ENCODE measurements at regions not wholly inside any gene's neighbourhood (a gene's known extent, or its start where the extent isn't known, plus 50 kb on each side); places are given as distances from the start of the nearest gene placed in this dataset.

- Mint-ChIP-seq H3K36me3 (ENCODE audit: low read depth) (no peaks in the 10 kb centered on the region), H3K4me3 (no peak overlapping the region), H3K9me3 (no peaks in the 10 kb centered on the region), H3K27me3 (no peaks in the 10 kb centered on the region), H3K27ac (no peak overlapping the region), H3K4me1 (no peaks in the 10 kb centered on the region)
- intact Hi-C loops (cut with micrococcal nuclease): no loop called here
- ATAC-seq (ENCODE audit: low read depth): no peak
- no peak for DNase-seq
- POLR2A ChIA-PET: no interaction called here
- CTCF ChIA-PET: no interaction called here
- TF ChIP-seq CTCF (IDR thresholded peaks at IDR 0.05): no peak
Observed at GRCh38 chr2:146506851-146507250, 1338.0 kb upstream of the ACVR2A start.

- Mint-ChIP-seq H3K4me3 (no peak overlapping the region), H3K4me1 (no peaks in the 10 kb centered on the region), H3K9me3 (no peaks in the 10 kb centered on the region), H3K27ac (no peak overlapping the region), H3K27me3 (no peaks in the 10 kb centered on the region), H3K36me3 (ENCODE audit: low read depth) (no peaks in the 10 kb centered on the region)
- DNase-seq: no peak
- no peak for ATAC-seq (ENCODE audit: low read depth)
- POLR2A ChIA-PET: no interaction called here
- CTCF ChIA-PET: no interaction called here
- no peak for TF ChIP-seq CTCF (IDR thresholded peaks at IDR 0.05)
- intact Hi-C loops (cut with micrococcal nuclease): no loop called here
Observed at GRCh38 chr2:146503366-146503765, 1341.5 kb upstream of the ACVR2A start.

- intact Hi-C loops (cut with micrococcal nuclease): no loop called here
- no peak for TF ChIP-seq CTCF (IDR thresholded peaks at IDR 0.05)
- Mint-ChIP-seq H3K27me3 (no peaks in the 10 kb centered on the region), H3K4me3 (no peak overlapping the region), H3K9me3 (peaks cover 13% of the 10 kb centered on the region), H3K36me3 (ENCODE audit: low read depth) (no peaks in the 10 kb centered on the region), H3K4me1 (no peaks in the 10 kb centered on the region), H3K27ac (no peak overlapping the region)
- DNase-seq: no peak
- no peak for ATAC-seq (ENCODE audit: low read depth)
- CTCF ChIA-PET: no interaction called here
- POLR2A ChIA-PET: no interaction called here
Observed at GRCh38 chr2:146496248-146496647, 1348.6 kb upstream of the ACVR2A start.

DNA sequence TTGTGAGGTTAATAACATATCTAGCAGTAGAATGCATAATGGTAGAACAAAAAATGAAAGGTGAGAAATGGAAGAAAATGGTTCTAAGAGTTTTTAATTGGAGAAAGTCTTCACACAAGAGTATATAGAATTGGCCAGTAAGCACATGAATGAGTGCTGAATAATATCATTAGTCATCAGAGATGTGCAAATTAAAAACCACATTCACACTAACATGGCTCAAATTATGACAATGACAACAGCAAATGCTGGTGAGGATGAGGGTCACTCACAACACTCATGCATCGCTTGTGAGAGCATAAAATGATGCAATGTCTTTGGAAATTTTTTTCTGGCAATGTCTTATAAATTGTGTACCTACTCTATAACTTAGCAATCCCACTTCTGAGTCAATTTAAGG, 1355.4 kb upstream of the ACVR2A start:
- intact Hi-C loops (cut with micrococcal nuclease): no loop called here
- TF ChIP-seq CTCF (IDR thresholded peaks at IDR 0.05): no peak
- no peak for ATAC-seq (ENCODE audit: low read depth)
- H3K27me3 Mint-ChIP-seq: peaks cover 2% of the 10 kb centered on the region
- H3K4me3 Mint-ChIP-seq: no peak overlapping the region
- ChIA-PET CTCF (no interaction called here), POLR2A (no interaction called here)
- H3K27ac Mint-ChIP-seq: no peak overlapping the region
- H3K4me1 Mint-ChIP-seq: no peaks in the 10 kb centered on the region
- no peak for DNase-seq
- no peaks in the 10 kb centered on the region for H3K36me3 Mint-ChIP-seq (ENCODE audit: low read depth)
- H3K9me3 Mint-ChIP-seq: peaks cover 6% of the 10 kb centered on the region

- ChIA-PET POLR2A (no interaction called here), CTCF (no interaction called here)
- no peak overlapping the region for H3K4me3 Mint-ChIP-seq
- no peak for DNase-seq
- H3K27me3 Mint-ChIP-seq: no peaks in the 10 kb centered on the region
- TF ChIP-seq CTCF (IDR thresholded peaks at IDR 0.05): no peak
- no peaks in the 10 kb centered on the region for H3K4me1 Mint-ChIP-seq
- intact Hi-C loops (cut with micrococcal nuclease): no loop called here
- no peaks in the 10 kb centered on the region for H3K36me3 Mint-ChIP-seq (ENCODE audit: low read depth)
- no peak for ATAC-seq (ENCODE audit: low read depth)
- no peaks in the 10 kb centered on the region for H3K9me3 Mint-ChIP-seq
- H3K27ac Mint-ChIP-seq: no peak overlapping the region
Observed at GRCh38 chr2:146481629-146482028, 1363.2 kb upstream of the ACVR2A start.
